Stimulated activated memory B cell treated with anti-CD40 and anti-IgM and Interleukin-4, amounts not matched to agents 10 μg/mL and 1 μg/mL and 100 μg/mL, for 72 hours (primary cell): ENCODE measurements at regions not wholly inside any gene's neighbourhood (a gene's known extent, or its start where the extent isn't known, plus 50 kb on each side); places are given as distances from the start of the nearest gene placed in this dataset.

ENCODE experiments used
- ATAC-seq: fragments of 150-1000 bp; cut with Tn5 transposase; 2 replicates; pipeline ENCODE4 v1.10.0; 2021
- H3K27ac Mint-ChIP-seq: one replicate; pipeline ENCODE4 v1.8.0; 2022; ENCODE audit warnings: mild to moderate bottlenecking, mixed read lengths
- H3K27me3 Mint-ChIP-seq: one replicate; pipeline ENCODE4 v1.8.0; 2022; ENCODE audit warnings: mixed read lengths
- H3K36me3 Mint-ChIP-seq: one replicate; pipeline ENCODE4 v1.8.0; 2022; ENCODE audit warnings: mixed read lengths
- H3K4me1 Mint-ChIP-seq: one replicate; pipeline ENCODE4 v1.8.0; 2022; ENCODE audit warnings: mixed read lengths
- H3K4me3 Mint-ChIP-seq: one replicate; pipeline ENCODE4 v1.8.0; 2022; ENCODE audit warnings: mild to moderate bottlenecking, moderate library complexity, mixed read lengths
- H3K9me3 Mint-ChIP-seq: one replicate; pipeline ENCODE4 v1.8.0; 2022; ENCODE audit warnings: mixed read lengths

GRCh38 chr10:3411044-3411443 is 238.5 kb upstream of the PITRM1 start:
- Mint-ChIP-seq H3K36me3 (no peaks in the 10 kb centered on the region), H3K4me3 (no peak overlapping the region), H3K9me3 (peaks cover 4% of the 10 kb centered on the region), H3K4me1 (no peaks in the 10 kb centered on the region), H3K27ac (no peak overlapping the region), H3K27me3 (no peaks in the 10 kb centered on the region)
- no peak for ATAC-seq

DNA sequence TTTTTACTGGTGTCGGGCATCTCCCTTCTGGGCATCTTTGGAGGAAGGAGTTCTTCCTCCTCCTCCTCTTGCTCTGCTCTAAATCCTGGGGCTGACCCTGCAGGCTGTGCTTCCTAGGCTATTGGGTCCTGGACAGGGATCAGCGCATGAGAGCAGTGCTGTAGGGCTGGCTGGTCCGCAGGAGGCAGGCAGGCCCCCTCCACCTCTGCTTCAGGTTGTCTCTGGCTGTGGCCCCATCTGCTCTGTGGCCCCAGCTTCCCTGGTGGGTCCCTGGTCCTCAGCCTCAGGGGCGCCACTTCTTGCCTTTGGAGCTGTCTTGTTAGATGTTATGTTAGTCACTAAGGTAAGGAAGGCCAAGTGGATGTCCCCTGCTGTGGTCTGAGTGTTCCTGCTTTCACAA is 237.3 kb upstream of the PITRM1 start:
- peaks cover 4% of the 10 kb centered on the region for H3K9me3 Mint-ChIP-seq
- H3K36me3 Mint-ChIP-seq = no peaks in the 10 kb centered on the region
- ATAC-seq = no peak
- no peaks in the 10 kb centered on the region for H3K4me1 Mint-ChIP-seq
- H3K27me3 Mint-ChIP-seq = no peaks in the 10 kb centered on the region
- no peak overlapping the region for H3K4me3 Mint-ChIP-seq
- H3K27ac Mint-ChIP-seq = no peak overlapping the region

DNA sequence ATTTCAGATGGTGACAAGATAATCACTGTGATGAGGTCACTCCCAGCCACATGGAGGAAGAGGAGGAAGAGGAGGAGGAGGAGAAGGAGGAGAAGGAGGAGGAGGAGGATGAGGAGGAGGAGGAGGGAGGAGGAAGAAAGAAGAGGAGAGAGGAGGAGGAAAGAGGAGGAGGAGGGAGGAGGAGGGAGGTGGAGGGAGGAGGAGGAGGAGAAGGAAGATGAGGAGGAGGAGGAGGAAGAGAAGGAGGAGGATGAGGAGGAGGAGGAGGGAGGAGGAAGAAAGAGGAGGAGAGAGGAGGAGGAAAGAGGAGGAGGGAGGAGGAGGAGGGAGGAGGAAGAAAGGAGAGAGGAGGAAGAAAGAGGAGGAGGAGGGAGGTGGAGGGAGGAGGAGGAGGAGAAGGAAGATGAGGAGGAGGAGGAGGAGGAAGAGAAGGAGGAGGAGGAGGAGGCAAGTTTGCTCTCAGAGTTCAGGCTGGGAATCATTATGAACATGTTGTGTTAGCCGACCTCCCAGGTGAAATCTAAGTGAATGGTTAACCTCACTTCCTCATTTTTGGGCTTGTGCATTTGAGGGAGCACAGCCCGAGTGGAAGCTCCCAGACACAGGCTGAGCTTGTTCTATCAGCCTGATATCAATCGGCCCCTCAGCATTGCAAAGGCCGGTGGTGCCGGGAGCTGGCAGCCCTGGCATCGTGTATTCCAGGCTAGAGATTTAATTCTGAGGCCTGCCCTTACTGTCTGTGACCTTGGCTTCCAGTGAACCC is 236.2 kb upstream of the PITRM1 start:
- no peaks in the 10 kb centered on the region for H3K36me3 Mint-ChIP-seq
- peaks cover 4% of the 10 kb centered on the region for H3K27me3 Mint-ChIP-seq
- H3K27ac Mint-ChIP-seq = no peak overlapping the region
- H3K4me3 Mint-ChIP-seq = no peak overlapping the region
- H3K4me1 Mint-ChIP-seq = no peaks in the 10 kb centered on the region
- no peak for ATAC-seq
- H3K9me3 Mint-ChIP-seq = peaks cover 4% of the 10 kb centered on the region

- H3K36me3 Mint-ChIP-seq = no peaks in the 10 kb centered on the region
- peaks cover 4% of the 10 kb centered on the region for H3K9me3 Mint-ChIP-seq
- peaks cover 7% of the 10 kb centered on the region for H3K27me3 Mint-ChIP-seq
- H3K4me3 Mint-ChIP-seq = no peak overlapping the region
- no peak for ATAC-seq
- no peaks in the 10 kb centered on the region for H3K4me1 Mint-ChIP-seq
- no peak overlapping the region for H3K27ac Mint-ChIP-seq
Measured at GRCh38 chr10:3407208-3407607, 234.6 kb upstream of the PITRM1 start.

DNA sequence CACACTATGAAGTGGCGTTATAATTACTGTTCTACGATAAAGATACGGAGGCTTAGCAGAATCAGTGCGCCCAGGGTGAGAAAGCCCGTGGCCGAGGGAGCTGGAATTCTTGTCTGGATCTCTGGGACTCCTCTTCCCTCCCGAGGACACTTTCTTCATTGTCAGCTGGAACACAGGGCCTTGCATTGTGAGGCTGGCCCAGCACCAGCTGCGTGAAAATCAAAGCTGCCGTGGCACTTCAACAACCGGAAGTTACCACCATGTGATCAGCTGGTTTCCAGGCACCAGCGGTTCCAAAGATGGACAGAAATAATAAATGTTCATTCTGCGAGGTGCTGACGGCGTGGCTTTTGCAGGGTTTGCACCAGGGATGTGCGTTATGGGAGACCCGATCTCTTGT is 234.0 kb upstream of the PITRM1 start:
- no peak for ATAC-seq

DNA sequence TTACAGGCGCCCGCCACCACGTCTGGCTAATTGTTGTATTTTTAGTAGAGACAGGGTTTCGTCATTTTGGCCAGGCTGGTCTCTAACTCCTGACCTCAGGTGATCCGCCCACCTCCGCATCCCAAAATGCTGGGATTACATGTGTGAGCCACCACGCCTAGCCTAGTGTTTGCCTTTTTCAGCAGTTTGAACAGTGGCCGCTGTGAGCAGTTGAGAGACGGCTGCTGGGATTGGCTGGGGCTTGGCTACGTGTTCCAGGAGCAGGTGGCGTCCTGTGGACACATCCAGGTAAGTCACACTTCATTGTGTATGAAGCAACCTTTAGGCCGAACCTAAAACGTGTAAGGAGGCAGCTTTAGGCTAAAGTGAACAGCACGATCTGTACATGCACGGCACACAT is 231.8 kb upstream of the PITRM1 start:
- Mint-ChIP-seq H3K9me3 (no peaks in the 10 kb centered on the region), H3K4me1 (no peaks in the 10 kb centered on the region), H3K4me3 (no peak overlapping the region), H3K36me3 (no peaks in the 10 kb centered on the region), H3K27me3 (peaks cover 7% of the 10 kb centered on the region), H3K27ac (no peak overlapping the region)
- no peak for ATAC-seq

More for the DNA sequence above, 234.0 kb upstream of the PITRM1 start:
- Mint-ChIP-seq H3K27me3 (peaks cover 7% of the 10 kb centered on the region), H3K9me3 (peaks cover 4% of the 10 kb centered on the region), H3K36me3 (no peaks in the 10 kb centered on the region), H3K27ac (no peak overlapping the region), H3K4me1 (no peaks in the 10 kb centered on the region), H3K4me3 (no peak overlapping the region)

- H3K27ac Mint-ChIP-seq = no peak overlapping the region
- peaks cover 7% of the 10 kb centered on the region for H3K27me3 Mint-ChIP-seq
- ATAC-seq = no peak
- H3K36me3 Mint-ChIP-seq = no peaks in the 10 kb centered on the region
- H3K4me1 Mint-ChIP-seq = peaks cover 1% of the 10 kb centered on the region
- H3K9me3 Mint-ChIP-seq = no peaks in the 10 kb centered on the region
- no peak overlapping the region for H3K4me3 Mint-ChIP-seq
Measured at GRCh38 chr10:3402187-3402751, 229.7 kb upstream of the PITRM1 start.

- ATAC-seq = no peak
- Mint-ChIP-seq H3K36me3 (no peaks in the 10 kb centered on the region), H3K4me1 (peaks cover 8% of the 10 kb centered on the region), H3K4me3 (no peak overlapping the region), H3K27me3 (peaks cover 7% of the 10 kb centered on the region), H3K27ac (no peak overlapping the region), H3K9me3 (no peaks in the 10 kb centered on the region)
Measured at GRCh38 chr10:3401491-3401938, 228.9 kb upstream of the PITRM1 start.

- Mint-ChIP-seq H3K9me3 (no peaks in the 10 kb centered on the region), H3K36me3 (no peaks in the 10 kb centered on the region), H3K27ac (no peak overlapping the region), H3K4me3 (no peak overlapping the region), H3K27me3 (peaks cover 7% of the 10 kb centered on the region), H3K4me1 (peaks cover 10% of the 10 kb centered on the region)
- no peak for ATAC-seq
Measured at GRCh38 chr10:3400348-3400747, 227.8 kb upstream of the PITRM1 start.

DNA sequence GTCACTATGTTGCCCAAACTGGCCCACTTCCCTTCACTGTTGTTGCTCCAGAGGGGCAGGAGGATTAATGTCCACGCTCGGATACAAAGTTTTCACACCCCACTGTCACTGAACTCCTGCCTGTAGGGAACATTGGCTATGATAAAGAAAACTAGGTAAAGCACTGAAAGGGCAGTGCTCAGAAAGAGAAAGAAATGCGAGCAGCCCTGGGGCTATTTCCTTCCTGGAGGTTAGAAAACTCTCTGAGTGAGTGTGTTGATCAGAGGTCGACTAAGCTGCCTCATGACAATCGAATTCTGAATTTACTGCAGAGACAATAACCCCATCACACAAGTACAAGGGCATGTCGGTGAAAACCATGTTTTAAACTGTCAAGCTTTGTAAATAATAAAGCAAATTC is 227.2 kb upstream of the PITRM1 start:
- H3K4me3 Mint-ChIP-seq = no peak overlapping the region
- peaks cover 7% of the 10 kb centered on the region for H3K27me3 Mint-ChIP-seq
- H3K9me3 Mint-ChIP-seq = no peaks in the 10 kb centered on the region
- no peak for ATAC-seq
- peaks cover 16% of the 10 kb centered on the region for H3K4me1 Mint-ChIP-seq
- no peak overlapping the region for H3K27ac Mint-ChIP-seq
- no peaks in the 10 kb centered on the region for H3K36me3 Mint-ChIP-seq

GRCh38 chr10:3398825-3399646 is 226.5 kb upstream of the PITRM1 start:
- Mint-ChIP-seq H3K27ac (no peak overlapping the region), H3K9me3 (peaks cover 4% of the 10 kb centered on the region), H3K4me1 (peaks cover 23% of the 10 kb centered on the region), H3K36me3 (no peaks in the 10 kb centered on the region), H3K4me3 (no peak overlapping the region), H3K27me3 (peaks cover 5% of the 10 kb centered on the region)
- ATAC-seq = no peak

DNA sequence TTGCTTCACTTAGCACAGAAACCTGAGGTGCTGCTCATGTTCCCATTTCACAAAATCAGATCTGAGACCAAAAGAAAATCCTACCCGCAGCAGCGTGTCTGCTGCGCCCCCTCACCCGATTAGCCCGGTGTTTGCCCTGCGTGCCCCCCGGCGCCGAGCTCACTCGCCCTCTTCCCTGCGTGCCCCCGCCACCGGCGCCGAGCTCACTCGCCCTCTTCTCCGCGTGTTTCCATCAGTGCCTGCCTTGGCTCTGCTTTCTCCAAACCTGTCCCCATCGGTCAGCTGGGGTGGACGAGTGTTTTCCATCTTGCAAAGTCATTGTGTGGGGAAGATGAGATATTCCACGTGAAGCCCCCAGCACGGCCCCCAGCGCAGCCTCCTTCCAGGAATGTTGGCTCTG is 225.3 kb upstream of the PITRM1 start:
- H3K4me3 Mint-ChIP-seq = no peak overlapping the region
- H3K4me1 Mint-ChIP-seq = peaks cover 31% of the 10 kb centered on the region
- H3K9me3 Mint-ChIP-seq = peaks cover 4% of the 10 kb centered on the region
- H3K36me3 Mint-ChIP-seq = no peaks in the 10 kb centered on the region
- no peaks in the 10 kb centered on the region for H3K27me3 Mint-ChIP-seq
- H3K27ac Mint-ChIP-seq = no peak overlapping the region
- ATAC-seq = no peak

- no peak for ATAC-seq
- H3K27me3 Mint-ChIP-seq = no peaks in the 10 kb centered on the region
- H3K27ac Mint-ChIP-seq = no peak overlapping the region
- H3K4me1 Mint-ChIP-seq = peaks cover 31% of the 10 kb centered on the region
- H3K36me3 Mint-ChIP-seq = no peaks in the 10 kb centered on the region
- H3K4me3 Mint-ChIP-seq = no peak overlapping the region
- H3K9me3 Mint-ChIP-seq = peaks cover 4% of the 10 kb centered on the region
Measured at GRCh38 chr10:3397231-3397630, 224.6 kb upstream of the PITRM1 start.

GRCh38 chr10:3396116-3396515 is 223.5 kb upstream of the PITRM1 start:
- Mint-ChIP-seq H3K4me3 (no peak overlapping the region), H3K27ac (no peak overlapping the region), H3K27me3 (no peaks in the 10 kb centered on the region), H3K4me1 (peaks cover 31% of the 10 kb centered on the region), H3K36me3 (no peaks in the 10 kb centered on the region), H3K9me3 (peaks cover 4% of the 10 kb centered on the region)
- ATAC-seq = no peak

- H3K27ac Mint-ChIP-seq = no peak overlapping the region
Measured at GRCh38 chr10:3395458-3395861, 222.9 kb upstream of the PITRM1 start.

More at GRCh38 chr10:3395458-3395861, 222.9 kb upstream of the PITRM1 start:
- Mint-ChIP-seq H3K4me1 (peaks cover 31% of the 10 kb centered on the region), H3K27me3 (no peaks in the 10 kb centered on the region), H3K36me3 (no peaks in the 10 kb centered on the region), H3K4me3 (no peak overlapping the region), H3K9me3 (peaks cover 4% of the 10 kb centered on the region)
- ATAC-seq = peak; percentile 65
